ENCODE measurements at regions not wholly inside any gene's neighbourhood (a gene's known extent, or its start where the extent isn't known, plus 50 kb on each side); places are given as distances from the start of the nearest gene placed in this dataset.

DNA sequence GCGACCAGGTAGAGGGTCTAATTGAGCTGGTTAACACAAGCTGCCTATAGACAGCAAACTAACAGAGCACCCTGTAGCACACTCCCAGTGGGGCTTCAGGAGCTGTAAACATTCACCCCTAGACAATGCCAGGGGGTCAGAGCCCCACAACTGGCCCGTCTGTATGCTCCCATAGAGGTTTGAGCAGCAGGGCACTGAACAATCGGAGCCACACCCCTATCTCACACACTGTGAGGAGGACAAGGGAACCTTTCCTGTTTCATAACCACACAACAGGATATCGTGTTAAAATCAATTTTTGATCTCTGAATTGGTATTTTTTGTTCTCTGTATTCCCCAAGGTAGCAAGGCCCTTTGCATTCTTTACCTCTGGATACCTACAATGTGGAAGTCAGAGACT lies 266.1 kb downstream of the SPRY2 start:
- Histone ChIP-seq H3K27me3 (ENCODE audit: control insufficient read depth, low read length) (no peaks in the 10 kb centered on the region), H3K79me2 (ENCODE audit: control insufficient read depth, low read length) (no peaks in the 10 kb centered on the region), H3K27ac (ENCODE audit: low read depth, low read length) (no peak overlapping the region), H3K4me3 (ENCODE audit: low read length) (no peak overlapping the region), H3F3A (ENCODE audit: control insufficient read depth, insufficient read depth) (no peaks in the 10 kb centered on the region), H3K9me3 (ENCODE audit: control insufficient read depth, insufficient read depth, low read length) (no peaks in the 10 kb centered on the region), H3K36me3 (ENCODE audit: control insufficient read depth, low read length) (no peaks in the 10 kb centered on the region), H3K9me2 (replicated peaks; ENCODE audit: control insufficient read depth, low read length) (no peaks in the 10 kb centered on the region), H3K4me2 (ENCODE audit: low read length) (no peak overlapping the region), H4K20me1 (ENCODE audit: control insufficient read depth, insufficient read depth, low read depth, low read length) (no peaks in the 10 kb centered on the region), H3K4me1 (ENCODE audit: control insufficient read depth, low read length) (no peaks in the 10 kb centered on the region)
- TF ChIP-seq EZH2phosphoT487 (IDR thresholded peaks at IDR 0.05; ENCODE audit: borderline replicate concordance, low read length): no peak
- TF ChIP-seq, protein P1, sequence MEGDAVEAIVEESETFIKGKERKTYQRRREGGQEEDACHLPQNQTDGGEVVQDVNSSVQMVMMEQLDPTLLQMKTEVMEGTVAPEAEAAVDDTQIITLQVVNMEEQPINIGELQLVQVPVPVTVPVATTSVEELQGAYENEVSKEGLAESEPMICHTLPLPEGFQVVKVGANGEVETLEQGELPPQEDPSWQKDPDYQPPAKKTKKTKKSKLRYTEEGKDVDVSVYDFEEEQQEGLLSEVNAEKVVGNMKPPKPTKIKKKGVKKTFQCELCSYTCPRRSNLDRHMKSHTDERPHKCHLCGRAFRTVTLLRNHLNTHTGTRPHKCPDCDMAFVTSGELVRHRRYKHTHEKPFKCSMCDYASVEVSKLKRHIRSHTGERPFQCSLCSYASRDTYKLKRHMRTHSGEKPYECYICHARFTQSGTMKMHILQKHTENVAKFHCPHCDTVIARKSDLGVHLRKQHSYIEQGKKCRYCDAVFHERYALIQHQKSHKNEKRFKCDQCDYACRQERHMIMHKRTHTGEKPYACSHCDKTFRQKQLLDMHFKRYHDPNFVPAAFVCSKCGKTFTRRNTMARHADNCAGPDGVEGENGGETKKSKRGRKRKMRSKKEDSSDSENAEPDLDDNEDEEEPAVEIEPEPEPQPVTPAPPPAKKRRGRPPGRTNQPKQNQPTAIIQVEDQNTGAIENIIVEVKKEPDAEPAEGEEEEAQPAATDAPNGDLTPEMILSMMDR (IDR thresholded peaks at IDR 0.05; ENCODE audit: low read depth, low read length, poor library complexity, severe bottlenecking): no peak

DNA sequence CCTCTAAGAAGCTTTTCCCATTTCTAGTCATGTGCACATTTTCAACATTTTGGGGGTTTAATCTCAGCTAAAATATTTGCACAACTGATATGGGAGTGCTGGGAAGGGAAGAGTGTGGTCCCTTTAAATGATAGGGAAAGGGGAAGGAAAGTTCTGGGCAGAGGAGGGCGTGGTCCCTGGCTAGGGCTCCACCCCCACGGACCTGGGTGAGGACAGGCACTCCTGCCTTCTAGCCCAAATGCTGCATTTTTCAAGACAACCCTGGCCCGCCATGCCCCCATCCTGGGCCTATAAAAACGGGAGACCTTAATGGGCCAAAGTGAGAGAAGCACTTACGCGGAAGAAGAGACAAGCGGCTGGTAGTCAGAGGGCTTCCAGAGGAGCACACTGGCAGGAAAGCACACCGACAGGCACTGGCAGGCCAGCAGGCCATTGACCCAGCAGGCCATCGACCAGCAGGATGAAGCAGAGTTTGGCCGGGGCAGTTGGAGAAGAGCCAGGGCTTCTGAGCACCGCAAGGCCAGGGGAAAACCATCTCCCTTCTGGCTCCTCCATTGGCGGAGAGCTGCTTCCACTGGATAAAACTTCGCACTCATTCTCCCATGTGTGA lies 266.7 kb downstream of the SPRY2 start:
- H3F3A ChIP-seq (ENCODE audit: control insufficient read depth, insufficient read depth): no peaks in the 10 kb centered on the region
- no peak for TF ChIP-seq EZH2phosphoT487 (IDR thresholded peaks at IDR 0.05; ENCODE audit: borderline replicate concordance, low read length)
- TF ChIP-seq, protein P1 (IDR thresholded peaks at IDR 0.05; ENCODE audit: low read depth, low read length, poor library complexity, severe bottlenecking): no peak
- no peaks in the 10 kb centered on the region for H3K9me3 ChIP-seq (ENCODE audit: control insufficient read depth, insufficient read depth, low read length)
- H3K27ac ChIP-seq (ENCODE audit: low read depth, low read length): no peak overlapping the region
- H3K4me1 ChIP-seq (ENCODE audit: control insufficient read depth, low read length): no peaks in the 10 kb centered on the region
- no peaks in the 10 kb centered on the region for H4K20me1 ChIP-seq (ENCODE audit: control insufficient read depth, insufficient read depth, low read depth, low read length)
- H3K4me2 ChIP-seq (ENCODE audit: low read length): no peak overlapping the region
- H3K4me3 ChIP-seq (ENCODE audit: low read length): no peak overlapping the region
- H3K36me3 ChIP-seq (ENCODE audit: control insufficient read depth, low read length): no peaks in the 10 kb centered on the region
- H3K27me3 ChIP-seq (ENCODE audit: control insufficient read depth, low read length): no peaks in the 10 kb centered on the region
- no peaks in the 10 kb centered on the region for H3K79me2 ChIP-seq (ENCODE audit: control insufficient read depth, low read length)
- H3K9me2 ChIP-seq (replicated peaks; ENCODE audit: control insufficient read depth, low read length): no peaks in the 10 kb centered on the region

DNA sequence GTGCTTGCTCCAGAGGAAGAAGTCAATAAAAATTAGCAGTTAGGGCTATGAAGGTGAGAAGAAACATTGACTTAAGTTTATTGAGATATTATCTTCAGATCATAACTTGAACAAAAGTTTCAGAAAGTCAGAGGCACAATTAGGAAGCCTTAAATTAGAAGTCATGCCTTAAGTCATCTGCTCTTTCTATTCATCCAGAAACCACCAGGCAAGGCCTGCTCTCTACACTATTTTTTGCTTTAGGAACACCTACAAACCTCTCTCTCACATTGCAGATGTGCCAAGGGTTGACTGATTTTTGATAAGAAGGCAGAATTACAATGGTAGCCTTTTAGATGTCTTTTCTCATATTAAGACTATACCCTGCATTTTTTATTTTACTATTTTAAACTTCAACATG lies 268.7 kb downstream of the SPRY2 start:
- no peak overlapping the region for H3K27ac ChIP-seq (ENCODE audit: low read depth, low read length)
- no peaks in the 10 kb centered on the region for H3K9me3 ChIP-seq (ENCODE audit: control insufficient read depth, insufficient read depth, low read length)
- no peaks in the 10 kb centered on the region for H3F3A ChIP-seq (ENCODE audit: control insufficient read depth, insufficient read depth)
- no peaks in the 10 kb centered on the region for H4K20me1 ChIP-seq (ENCODE audit: control insufficient read depth, insufficient read depth, low read depth, low read length)
- no peaks in the 10 kb centered on the region for H3K36me3 ChIP-seq (ENCODE audit: control insufficient read depth, low read length)
- no peak overlapping the region for H3K4me2 ChIP-seq (ENCODE audit: low read length)
- H3K9me2 ChIP-seq (replicated peaks; ENCODE audit: control insufficient read depth, low read length): no peaks in the 10 kb centered on the region
- H3K4me3 ChIP-seq (ENCODE audit: low read length): no peak overlapping the region
- TF ChIP-seq EZH2phosphoT487 (IDR thresholded peaks at IDR 0.05; ENCODE audit: borderline replicate concordance, low read length): no peak
- TF ChIP-seq, protein P1 (IDR thresholded peaks at IDR 0.05; ENCODE audit: low read depth, low read length, poor library complexity, severe bottlenecking): no peak
- H3K27me3 ChIP-seq (ENCODE audit: control insufficient read depth, low read length): no peaks in the 10 kb centered on the region
- no peaks in the 10 kb centered on the region for H3K79me2 ChIP-seq (ENCODE audit: control insufficient read depth, low read length)
- H3K4me1 ChIP-seq (ENCODE audit: control insufficient read depth, low read length): no peaks in the 10 kb centered on the region

All from DOHH2 (cell line).